HG03135 (cell line): ENCODE measurements at regions not wholly inside any gene's neighbourhood (a gene's known extent, or its start where the extent isn't known, plus 50 kb on each side); places are given as distances from the start of the nearest gene placed in this dataset.
A peak's percentile ranks its signal among the peaks of the same experiment; 100 is the strongest.

Experiments
- ATAC-seq: cut with Tn5 transposase; IDR thresholded peaks from one replicate; pipeline ENCODE4 v1.9.1; 2021; ENCODE audit warnings: mild to moderate bottlenecking, moderate library complexity; ENCODE audit not compliant: unreplicated experiment

GRCh38 chr10:111706331-111706730, 477.2 kb downstream of the GPAM start:
- no peak for ATAC-seq

- no peak for ATAC-seq
Observed at GRCh38 chr10:111707076-111707475, 476.5 kb downstream of the GPAM start.

- ATAC-seq = no peak
Observed at GRCh38 chr10:111709603-111710002, 474.0 kb downstream of the GPAM start.

GRCh38 chr10:111716032-111716431, 467.5 kb downstream of the GPAM start:
- ATAC-seq = no peak

GRCh38 chr10:111724121-111724520, 459.4 kb downstream of the GPAM start:
- no peak for ATAC-seq

GRCh38 chr10:111725050-111725449, 458.5 kb downstream of the GPAM start:
- ATAC-seq = no peak

GRCh38 chr10:111732166-111732785, 451.3 kb downstream of the GPAM start:
- no peak for ATAC-seq

- ATAC-seq = no peak
Observed at GRCh38 chr10:111739125-111739873, 444.3 kb downstream of the GPAM start.

GRCh38 chr10:111739874-111740139, 443.8 kb downstream of the GPAM start:
- no peak for ATAC-seq

- no peak for ATAC-seq
Observed at GRCh38 chr10:111745982-111746381, 437.6 kb downstream of the GPAM start.

- no peak for ATAC-seq
Observed at GRCh38 chr10:111747751-111748150, 435.8 kb downstream of the GPAM start.

GRCh38 chr10:111748184-111748583, 435.4 kb downstream of the GPAM start:
- no peak for ATAC-seq

GRCh38 chr10:111750165-111750849, 433.3 kb downstream of the GPAM start:
- ATAC-seq = no peak

GRCh38 chr10:111756217-111757061, 427.1 kb downstream of the GPAM start:
- ATAC-seq = peak; percentile 57

GRCh38 chr10:111758593-111758992, 425.0 kb downstream of the GPAM start:
- no peak for ATAC-seq

- ATAC-seq = no peak
Observed at GRCh38 chr10:111762114-111762513, 421.5 kb downstream of the GPAM start.

- ATAC-seq = no peak
Observed at GRCh38 chr10:111765216-111765615, 418.3 kb downstream of the GPAM start.

- no peak for ATAC-seq
Observed at GRCh38 chr10:111766464-111766863, 417.1 kb downstream of the GPAM start.

- no peak for ATAC-seq
Observed at GRCh38 chr10:111767661-111768060, 415.9 kb downstream of the GPAM start.

- ATAC-seq = no peak
Observed at GRCh38 chr10:111773950-111774349, 409.6 kb downstream of the GPAM start.

GRCh38 chr10:111774486-111774885, 409.1 kb downstream of the GPAM start:
- ATAC-seq = no peak
